ENCODE measurements at regions not wholly inside any gene's neighbourhood (a gene's known extent, or its start where the extent isn't known, plus 50 kb on each side); places are given as distances from the start of the nearest gene placed in this dataset.
A peak's percentile ranks its signal among the peaks of the same experiment; 100 is the strongest.
"Not testable (repeated sequence)": the region's sequence is repeated elsewhere in the genome, so short reads cannot be mapped to it uniquely, and the experiment has no call there.

DNA sequence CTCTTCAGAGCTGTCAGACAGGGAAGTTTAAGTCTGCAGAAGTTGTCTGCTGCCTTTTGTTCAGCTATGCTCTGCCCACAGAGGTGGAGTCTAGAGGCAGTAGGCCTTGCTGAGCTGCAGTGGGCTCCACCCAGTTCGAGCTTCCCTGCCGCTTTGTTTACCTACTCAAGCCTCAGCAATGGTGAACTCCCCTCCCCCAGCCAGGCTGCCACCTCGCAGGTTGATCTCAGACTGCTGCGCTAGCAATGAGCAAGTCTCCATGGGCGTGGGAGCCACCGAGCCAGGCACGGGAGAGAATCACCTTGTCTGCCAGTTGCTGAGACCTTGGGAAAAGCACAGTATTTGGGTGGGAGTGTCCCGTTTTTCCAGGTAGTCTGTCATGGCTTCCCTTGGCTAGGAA is 56.1 kb upstream of the SGPP2 start:
- H3K27me3 ChIP-seq (ENCODE audit: control insufficient read depth, insufficient read depth, low read length); H3K4me1 ChIP-seq (ENCODE audit: control insufficient read depth, insufficient read depth, low read length); H3K9me3 ChIP-seq (ENCODE audit: control insufficient read depth, insufficient read depth, low read length); H3K36me3 ChIP-seq (ENCODE audit: control insufficient read depth, insufficient read depth, low read length); H3K27ac ChIP-seq (ENCODE audit: low read depth, low read length); H3K9ac ChIP-seq (ENCODE audit: low read depth, low read length): not testable (repeated sequence)
- H3K4me3 ChIP-seq (ENCODE audit: low read depth, low read length) = peak overlapping the region; percentile 41; the same call in 1 of the 2 replicates

DNA sequence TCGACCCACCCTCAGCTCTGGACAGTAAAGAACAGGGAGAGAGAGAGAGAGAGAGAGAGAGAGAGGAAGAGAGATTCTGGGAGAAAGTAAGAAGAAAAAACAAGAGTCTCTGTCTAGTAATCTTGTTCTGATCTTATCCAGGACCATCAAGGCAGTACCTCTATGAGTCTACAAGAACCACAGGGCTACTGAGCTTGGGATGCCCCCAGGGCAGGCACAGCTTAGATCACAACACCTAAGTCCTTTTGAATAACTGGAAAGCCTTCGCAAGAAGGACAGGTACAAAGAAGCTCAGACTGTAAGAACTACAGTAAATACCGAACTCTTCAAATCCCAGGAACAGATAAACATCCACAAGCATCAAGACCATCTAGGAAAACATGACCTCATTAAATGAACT is 51.4 kb upstream of the SGPP2 start:
- Histone ChIP-seq H3K4me3 (ENCODE audit: low read depth, low read length) (no peak overlapping the region), H3K9me3 (ENCODE audit: control insufficient read depth, insufficient read depth, low read length) (peaks cover 3% of the 10 kb centered on the region; the same call in 1 of the 2 replicates), H3K9ac (ENCODE audit: low read depth, low read length) (no peak overlapping the region), H3K4me1 (ENCODE audit: control insufficient read depth, insufficient read depth, low read length) (peaks cover 3% of the 10 kb centered on the region), H3K36me3 (ENCODE audit: control insufficient read depth, insufficient read depth, low read length) (no peaks in the 10 kb centered on the region), H3K27ac (ENCODE audit: low read depth, low read length) (no peak overlapping the region), H3K27me3 (ENCODE audit: control insufficient read depth, insufficient read depth, low read length) (no peaks in the 10 kb centered on the region)

Data from HUES48 (cell line).